Urinary bladder (tissue), 3 donors: ENCODE measurements at regions not wholly inside any gene's neighbourhood (a gene's known extent, or its start where the extent isn't known, plus 50 kb on each side); places are given as distances from the start of the nearest gene placed in this dataset.

ENCODE experiments used
- DNase-seq: peaks from one replicate; pipeline ENCODE4 v3.0.0-alpha.2; 2015; ENCODE audit errors: extremely low spot score
- H3K27ac ChIP-seq: one replicate; pipeline ENCODE4 v1.5.1; 2013; ENCODE audit warnings: low read depth, mild to moderate bottlenecking, moderate library complexity
- H3K36me3 ChIP-seq: one replicate; pipeline ENCODE4 v1.6.1; 2013; ENCODE audit warnings: mild to moderate bottlenecking, moderate library complexity; ENCODE audit not compliant: insufficient read depth
- H3K4me1 ChIP-seq: one replicate; pipeline ENCODE4 v1.6.1; 2013; ENCODE audit warnings: mild to moderate bottlenecking, moderate library complexity; ENCODE audit not compliant: insufficient read depth
- H3K4me3 ChIP-seq: one replicate; pipeline ENCODE4 v1.5.1; 2013; ENCODE audit warnings: low read depth, low read length
- WGBS: extraction: QIAGEN DNeasy Blood & Tissue Kit; methylation state at CpG from one replicate; pipeline ENCODE4 v1.1.7; 2013; 5-methylcytosine and 5-hydroxymethylcytosine counted together
- donor health status: healthy with polysubstance abuse.
- donor health status: healthy.

DNA sequence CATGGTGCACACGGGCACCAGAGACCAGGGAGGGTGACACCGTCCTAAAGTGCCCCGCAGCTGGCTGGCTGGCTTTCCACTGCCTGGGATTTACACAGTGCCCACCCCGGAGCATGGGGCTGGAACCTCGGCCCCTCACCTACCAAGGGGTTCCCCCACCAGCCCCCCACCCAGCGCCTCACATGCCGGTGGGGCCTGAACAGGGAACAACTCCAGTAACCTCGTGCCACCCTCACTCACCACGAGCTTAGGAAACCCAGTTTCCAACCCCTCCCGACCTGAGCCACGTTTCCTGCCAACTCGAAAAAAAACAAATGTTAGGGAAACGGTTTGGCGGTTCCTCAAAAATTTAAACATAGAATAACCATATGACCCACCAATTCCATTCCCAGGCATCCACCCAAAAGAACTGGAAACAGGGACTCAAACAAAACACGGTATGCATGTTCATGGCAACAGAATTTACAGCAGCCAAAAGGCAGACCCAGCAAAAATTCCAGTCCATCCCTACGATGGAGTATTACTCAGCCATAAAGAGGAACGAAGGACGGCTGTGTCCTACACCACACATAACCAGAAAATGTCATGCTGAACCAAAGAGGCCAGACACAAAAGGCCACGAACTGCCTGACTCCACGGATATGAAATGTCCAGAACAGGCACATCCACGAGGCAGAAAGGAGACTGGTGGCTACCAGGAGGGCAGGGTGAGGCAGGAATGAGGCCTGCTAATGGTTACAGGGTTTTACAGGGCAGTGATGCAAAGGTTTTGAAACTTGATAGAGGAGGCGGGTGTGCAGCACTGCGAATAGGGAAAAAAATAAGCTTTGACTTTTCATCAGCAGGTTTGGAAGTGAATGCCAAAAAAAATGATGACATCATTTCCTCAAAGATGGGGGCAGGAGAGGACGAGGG, 68.9 kb downstream of the NCOR2 start:
- Histone ChIP-seq H3K36me3 (no peaks in the 10 kb centered on the region), H3K4me3 (no peak overlapping the region), H3K27ac (no peak overlapping the region), H3K4me1 (no peaks in the 10 kb centered on the region)
- WGBS, result 34% methylated on average over 24 of the region's 24 CpGs
- no peak for DNase-seq

DNA sequence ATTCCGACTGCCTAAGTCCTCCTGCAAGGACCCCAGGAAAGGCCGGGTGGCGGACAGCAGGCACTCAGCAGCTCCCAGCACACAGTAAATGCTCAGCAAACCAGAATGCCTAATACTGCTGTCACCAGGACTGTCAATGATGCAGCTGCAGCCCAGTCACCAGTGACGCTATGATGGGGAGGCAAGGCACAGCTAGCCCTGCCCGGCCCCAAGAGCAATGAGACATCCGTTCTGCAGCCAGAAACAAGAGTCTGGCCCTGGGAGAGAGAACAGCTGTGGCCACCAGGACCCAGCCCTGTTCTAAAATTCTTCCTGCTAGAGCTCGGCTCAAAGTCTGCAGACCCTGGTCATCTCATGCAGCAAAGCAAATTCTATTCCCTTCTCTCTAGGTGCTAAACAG, 69.8 kb downstream of the NCOR2 start:
- no peaks in the 10 kb centered on the region for H3K4me1 ChIP-seq
- no peaks in the 10 kb centered on the region for H3K36me3 ChIP-seq
- WGBS, result 48% methylated on average over 7 of the region's 7 CpGs
- no peak overlapping the region for H3K4me3 ChIP-seq
- no peak overlapping the region for H3K27ac ChIP-seq
- DNase-seq, result no peak

DNA sequence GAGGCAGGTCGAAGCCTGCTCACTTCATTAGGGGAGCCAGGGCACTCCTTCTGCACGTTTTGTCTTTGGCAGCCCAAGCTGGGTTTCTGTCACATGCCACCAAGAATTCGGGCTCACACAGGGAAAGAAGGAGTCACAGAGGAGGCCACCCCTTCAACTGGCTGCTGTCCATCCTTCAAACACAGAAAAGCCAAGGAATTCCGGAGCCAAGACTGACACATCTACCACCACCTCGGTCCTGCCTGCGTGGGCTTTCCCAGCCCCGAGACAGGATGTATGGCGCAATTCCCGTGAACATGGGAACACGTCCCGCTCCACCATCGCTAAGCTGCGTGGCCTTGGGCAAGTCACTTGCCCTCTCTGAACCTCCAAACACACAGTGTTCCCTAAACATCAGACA, 70.4 kb downstream of the NCOR2 start:
- WGBS, result 63% methylated on average over 13 of the region's 13 CpGs
- Histone ChIP-seq H3K27ac (no peak overlapping the region), H3K4me1 (no peaks in the 10 kb centered on the region), H3K4me3 (no peak overlapping the region), H3K36me3 (no peaks in the 10 kb centered on the region)
- no peak for DNase-seq

DNA sequence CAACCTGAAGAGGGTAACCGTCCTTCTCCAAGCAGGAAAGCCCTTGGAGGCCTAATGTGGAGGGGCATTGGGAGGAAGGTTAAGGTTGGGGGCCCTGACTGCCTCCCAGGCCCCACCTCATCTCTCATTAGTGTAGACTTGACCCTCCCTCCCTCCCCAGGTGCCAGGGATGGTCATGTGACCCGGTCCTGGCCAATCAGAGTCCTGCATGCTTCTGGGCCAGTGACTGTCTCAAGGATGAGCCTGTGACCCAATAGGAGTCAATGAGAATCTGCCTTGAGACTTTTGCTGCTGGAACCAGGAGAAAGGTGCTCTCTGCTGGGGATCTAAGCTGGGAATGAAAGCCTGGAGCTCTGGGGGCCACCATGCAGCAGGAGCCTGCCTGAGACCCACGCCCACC, 70.8 kb downstream of the NCOR2 start:
- no peak overlapping the region for H3K27ac ChIP-seq
- 89% methylated on average over 3 of the region's 3 CpGs for WGBS
- no peak overlapping the region for H3K4me3 ChIP-seq
- H3K36me3 ChIP-seq, result no peaks in the 10 kb centered on the region
- no peak for DNase-seq
- no peaks in the 10 kb centered on the region for H3K4me1 ChIP-seq

DNA sequence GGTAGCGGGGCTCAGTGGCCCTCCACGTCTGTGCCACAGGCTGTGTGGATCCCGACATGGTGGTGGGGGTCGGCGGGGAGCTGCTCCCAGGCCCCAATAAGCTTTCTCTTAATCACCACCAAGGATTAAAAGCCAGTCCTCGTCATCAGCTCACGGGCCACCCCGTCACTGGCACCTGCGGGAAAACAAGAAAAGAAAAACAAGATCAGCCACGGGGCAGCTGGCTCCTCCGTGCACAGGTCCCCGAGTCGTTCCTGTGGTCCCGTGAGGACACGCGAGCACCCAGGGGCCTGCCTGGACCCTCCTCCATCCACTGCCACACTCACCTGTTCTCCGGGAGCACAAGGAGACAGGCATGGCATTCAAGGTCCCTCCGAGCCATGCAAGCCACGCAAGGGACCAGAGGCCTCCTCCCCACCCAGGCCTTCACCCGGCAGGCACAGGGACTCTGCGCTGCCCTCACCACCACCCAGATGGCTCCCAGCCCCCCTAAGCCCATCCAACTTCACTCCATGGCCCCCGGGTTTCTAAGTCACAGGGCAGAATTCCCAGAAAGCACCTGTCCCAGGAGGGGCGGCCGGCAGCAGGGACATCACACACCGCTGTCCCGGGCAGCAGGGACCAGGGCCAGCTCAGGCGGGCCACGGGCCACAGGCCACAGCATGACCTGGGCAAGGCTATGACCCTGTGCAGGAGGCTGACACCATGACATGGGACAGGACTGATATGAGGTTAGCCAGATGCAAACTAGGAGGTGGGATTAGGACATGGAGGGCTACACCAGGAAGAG, 72.0 kb downstream of the NCOR2 start:
- DNase-seq, result no peak
- H3K4me1 ChIP-seq, result no peaks in the 10 kb centered on the region
- WGBS, result 90% methylated on average over 28 of the region's 28 CpGs
- H3K27ac ChIP-seq, result no peak overlapping the region
- no peak overlapping the region for H3K4me3 ChIP-seq
- no peaks in the 10 kb centered on the region for H3K36me3 ChIP-seq

DNA sequence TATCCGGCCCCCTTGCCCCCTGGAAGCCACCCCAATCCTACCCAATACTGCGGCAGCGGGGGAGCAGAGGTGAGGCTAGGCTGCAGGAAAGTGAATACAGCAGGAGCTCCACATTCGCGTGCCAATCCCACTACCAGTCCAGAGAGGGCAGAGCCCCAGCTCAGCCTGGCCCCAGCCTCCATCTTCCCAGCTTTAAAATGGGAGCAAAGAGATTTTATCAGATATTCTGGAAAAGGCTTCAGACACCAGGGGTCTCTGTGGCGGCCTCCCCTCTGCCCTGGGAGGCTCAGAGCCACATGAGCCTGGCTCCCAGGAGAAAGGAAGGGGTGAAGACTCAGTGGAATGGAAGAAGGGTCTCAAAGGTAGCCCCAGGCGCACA, 72.7 kb downstream of the NCOR2 start:
- Histone ChIP-seq H3K4me1 (no peaks in the 10 kb centered on the region), H3K27ac (no peak overlapping the region), H3K4me3 (no peak overlapping the region), H3K36me3 (no peaks in the 10 kb centered on the region)
- no peak for DNase-seq
- WGBS, result 95% methylated on average over 7 of the region's 7 CpGs

DNA sequence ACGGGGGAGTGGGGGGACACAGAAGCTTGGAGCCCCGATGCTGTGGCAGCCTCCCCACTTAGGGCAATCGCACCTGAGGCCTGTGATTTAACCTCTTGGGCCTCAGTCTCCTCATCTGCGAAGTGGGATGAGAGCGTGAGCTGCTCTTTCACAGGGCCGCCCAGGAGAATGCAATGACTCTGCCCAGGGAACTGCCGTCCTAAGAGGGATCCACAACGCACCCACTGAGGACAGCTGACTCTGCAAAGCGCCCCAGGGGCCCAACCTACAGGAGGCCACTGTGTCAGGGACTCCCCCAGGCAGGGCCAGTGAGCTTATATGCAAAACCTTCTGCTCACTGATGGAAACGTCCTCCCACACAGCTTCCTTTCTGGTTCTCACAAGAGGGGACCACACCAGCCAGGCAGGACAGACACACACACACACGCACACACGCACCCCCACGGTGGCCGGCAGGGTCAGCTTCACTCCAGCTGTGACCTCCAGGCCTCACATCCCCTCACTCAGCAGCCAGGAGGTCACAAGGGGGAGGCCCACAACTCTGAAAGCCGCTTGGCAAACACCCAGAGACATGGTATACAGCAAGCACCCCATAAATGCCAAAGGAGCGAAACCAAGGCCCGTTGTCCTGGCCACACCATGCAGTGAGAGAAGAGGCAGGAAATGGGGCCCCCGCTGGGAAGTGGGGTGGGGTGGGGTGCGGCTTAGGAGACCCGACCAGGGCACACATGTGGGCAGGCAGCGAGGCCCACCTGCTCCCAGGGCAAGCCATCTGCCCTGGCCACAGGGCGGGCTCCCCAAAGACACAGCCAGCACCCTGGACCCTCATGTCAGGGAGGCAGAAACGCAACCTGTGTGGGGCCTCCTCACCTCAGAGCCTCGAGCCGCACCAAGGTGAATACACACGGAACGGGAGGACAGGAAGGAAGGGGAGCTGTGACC, 73.3 kb downstream of the NCOR2 start:
- WGBS, result 77% methylated on average over 27 of the region's 27 CpGs
- no peak for DNase-seq
- Histone ChIP-seq H3K27ac (no peak overlapping the region), H3K4me1 (no peaks in the 10 kb centered on the region), H3K36me3 (no peaks in the 10 kb centered on the region), H3K4me3 (no peak overlapping the region)

DNA sequence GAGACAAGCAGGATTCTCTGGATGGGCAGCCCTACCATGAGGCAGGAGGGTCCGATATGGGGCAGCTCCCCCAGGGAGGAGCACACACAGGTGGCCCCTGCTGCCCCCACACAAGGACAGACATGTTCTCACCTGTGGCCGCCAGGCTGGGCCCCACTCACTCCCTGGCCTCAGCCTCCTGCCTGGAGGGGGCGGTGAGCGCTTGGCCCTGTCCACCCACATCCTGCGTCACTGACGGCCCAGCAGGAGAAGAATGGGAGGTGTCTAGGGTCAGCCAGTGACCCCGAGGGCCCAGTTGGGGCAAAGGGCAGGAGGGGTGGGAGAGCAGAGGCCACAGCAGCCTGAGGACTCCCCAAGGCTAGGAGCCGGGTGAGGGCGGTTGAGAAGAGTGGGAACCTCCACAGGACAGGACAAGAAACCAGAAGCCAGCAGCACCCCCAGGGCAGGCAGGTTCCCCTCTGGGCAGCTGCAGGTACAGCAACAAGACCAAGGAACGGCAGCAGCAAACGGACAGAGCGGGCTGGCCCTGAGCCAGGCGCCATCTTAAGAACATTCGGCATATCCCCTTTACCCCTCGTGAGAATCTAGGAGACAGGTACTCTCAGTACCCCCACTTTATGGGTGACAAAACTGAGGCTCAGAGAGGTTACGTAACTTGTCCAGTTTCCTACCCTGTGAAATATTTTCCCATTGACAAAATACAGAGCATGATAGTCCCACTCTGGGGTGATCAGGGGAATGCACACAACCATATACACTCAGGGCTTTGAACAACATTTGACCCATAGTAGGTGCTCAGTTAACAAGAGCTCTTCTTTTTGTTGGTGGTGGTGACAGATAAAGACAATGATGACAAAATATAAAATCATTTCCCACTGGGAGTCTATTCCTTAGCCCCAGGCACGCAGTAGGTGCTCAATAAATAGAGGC, 74.3 kb downstream of the NCOR2 start:
- DNase-seq, result no peak
- H3K27ac ChIP-seq, result no peak overlapping the region
- no peak overlapping the region for H3K4me3 ChIP-seq
- WGBS, result 77% methylated on average over 17 of the region's 17 CpGs
- H3K36me3 ChIP-seq, result no peaks in the 10 kb centered on the region
- H3K4me1 ChIP-seq, result no peaks in the 10 kb centered on the region

DNA sequence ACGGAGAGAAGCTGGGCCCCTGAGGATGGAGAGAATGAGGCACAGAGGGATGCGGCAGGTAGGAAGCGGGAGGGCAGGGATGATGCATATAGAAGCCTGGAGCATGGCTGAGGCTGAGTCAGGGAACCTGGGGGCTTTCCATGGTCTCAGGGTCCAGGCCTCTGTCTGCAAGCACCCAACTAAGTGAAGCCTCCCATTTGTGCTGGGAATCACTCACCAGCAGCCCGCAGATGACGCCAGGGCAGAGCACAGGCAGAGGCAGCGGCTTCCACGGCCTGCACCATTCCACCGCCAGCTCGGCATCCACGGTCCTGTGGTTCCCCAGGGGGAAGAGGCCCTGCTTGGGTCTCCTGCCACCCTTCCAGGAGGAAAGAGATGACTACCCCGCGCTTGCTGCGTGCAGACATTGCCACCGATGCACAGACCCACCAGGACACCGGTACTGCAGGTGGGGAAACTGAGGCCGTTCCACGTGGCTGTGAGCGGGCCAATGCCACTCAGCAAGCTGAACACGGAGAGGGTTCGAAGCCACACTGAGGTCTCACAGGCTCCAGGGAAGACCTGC, 75.5 kb downstream of the NCOR2 start:
- Histone ChIP-seq H3K4me1 (no peaks in the 10 kb centered on the region), H3K4me3 (no peak overlapping the region), H3K27ac (no peak overlapping the region), H3K36me3 (no peaks in the 10 kb centered on the region)
- 93% methylated on average over 20 of the region's 20 CpGs for WGBS
- no peak for DNase-seq

DNA sequence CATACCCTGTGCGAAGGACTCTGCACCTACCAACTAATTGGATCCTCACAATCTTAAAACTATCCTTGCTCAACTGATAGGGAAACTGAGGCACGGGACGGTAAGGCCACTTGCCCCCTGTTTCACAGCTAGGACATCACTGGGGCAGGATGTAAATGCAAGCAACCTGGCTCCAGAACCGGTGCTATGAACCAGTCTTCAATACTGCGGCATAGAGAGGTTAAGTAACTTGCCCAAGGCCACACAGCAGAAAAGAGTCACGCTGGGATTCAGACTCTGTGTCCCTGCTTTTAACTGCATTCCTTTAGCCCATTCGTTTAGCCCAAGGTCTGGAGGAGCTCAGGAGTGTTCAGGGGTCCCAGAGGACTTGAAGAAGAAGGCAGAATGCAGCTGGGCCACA, 76.1 kb downstream of the NCOR2 start:
- no peak for DNase-seq
- H3K27ac ChIP-seq, result no peak overlapping the region
- WGBS, result 86% methylated on average over 7 of the region's 7 CpGs
- peaks cover 1% of the 10 kb centered on the region for H3K36me3 ChIP-seq
- H3K4me1 ChIP-seq, result no peaks in the 10 kb centered on the region
- H3K4me3 ChIP-seq, result no peak overlapping the region

DNA sequence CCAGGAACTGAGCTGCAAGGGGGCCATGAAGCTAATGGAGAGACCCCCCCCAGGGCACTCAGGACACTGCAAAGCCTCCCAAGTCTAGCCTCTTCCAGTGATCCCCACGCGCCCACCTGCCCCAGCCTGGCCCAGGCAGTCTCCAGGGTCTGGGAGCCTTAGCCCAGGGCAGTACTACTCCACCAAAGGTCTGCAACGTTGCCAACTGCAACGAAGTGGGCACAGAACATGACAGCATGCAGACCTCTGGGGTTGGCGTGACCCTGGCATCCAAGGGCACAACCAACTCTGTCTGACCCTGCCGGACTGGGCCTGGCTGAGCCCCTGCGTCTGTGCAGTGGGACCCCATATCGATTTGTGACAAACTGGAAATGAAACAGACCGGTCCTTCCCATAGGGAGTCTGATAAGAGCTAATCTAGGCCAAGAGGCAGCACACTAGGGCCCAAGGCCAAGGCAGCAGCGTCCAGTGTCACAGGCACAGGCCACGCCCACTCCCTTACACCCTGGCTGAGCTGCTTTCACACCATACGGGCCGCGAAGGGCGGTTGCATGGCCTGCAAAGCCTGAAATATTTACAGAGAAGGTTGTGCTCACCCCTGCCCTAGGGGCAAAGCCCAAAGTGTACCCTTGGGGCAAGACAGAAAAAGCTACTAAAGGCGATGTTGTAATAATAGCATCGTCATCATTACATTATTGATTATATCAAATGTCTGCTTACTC, 76.7 kb downstream of the NCOR2 start:
- Histone ChIP-seq H3K27ac (no peak overlapping the region), H3K4me3 (no peak overlapping the region), H3K4me1 (no peaks in the 10 kb centered on the region), H3K36me3 (peaks cover 5% of the 10 kb centered on the region)
- no peak for DNase-seq
- WGBS, result 59% methylated on average over 17 of the region's 17 CpGs
